IMR-90 (cell line): ENCODE measurements at regions not wholly inside any gene's neighbourhood (a gene's known extent, or its start where the extent isn't known, plus 50 kb on each side); places are given as distances from the start of the nearest gene placed in this dataset.

Experiments
- ATAC-seq: fragments of 200-7000 bp; cut with Tn5 transposase; 2 replicates; pipeline ENCODE4 v1.9.1; 2020; ENCODE audit warnings: low read depth, mild to moderate bottlenecking, moderate library complexity
- BruUV-seq: library from RNA; stranded (reverse); fragments of 400-500 nt; replicated peaks from 2 replicates; lab custom pipeline; 2021; lab: Mats Ljungman, UMichigan
- CTCF ChIA-PET: fragments of 300-600 bp; formaldehyde crosslinking; extraction: SDS; loops from one replicate; lab custom pipeline; 2021; ENCODE audit warnings: antibody characterized with exemption; lab: Yijun Ruan, JAX
- POLR2A ChIA-PET: fragments of 300-600 bp; sonication (Branson Sonifier 250); formaldehyde crosslinking; loops from one replicate; lab custom pipeline; 2022; ENCODE audit warnings: antibody characterized with exemption; ENCODE audit not compliant: unreplicated experiment; lab: Charles Lee
- DNase-seq: peaks from one replicate; pipeline ENCODE4 v3.0.0; 2013
- H2AFZ ChIP-seq: replicated peaks from 2 replicates; pipeline ENCODE3; 2013; ENCODE audit warnings: low read length, mild to moderate bottlenecking; ENCODE audit not compliant: poor library complexity
- H2AK5ac ChIP-seq: 2 replicates; pipeline ENCODE4 v1.6.1; 2013; ENCODE audit warnings: low read depth, low read length, inconsistent platforms
- H2AK9ac ChIP-seq: replicated peaks from 2 replicates; pipeline ENCODE3; 2013; ENCODE audit warnings: mild to moderate bottlenecking, low read depth, low read length, moderate library complexity; ENCODE audit not compliant: poor library complexity
- H2BK120ac ChIP-seq: 2 replicates; pipeline ENCODE4 v1.6.1; 2013; ENCODE audit warnings: low read depth, low read length, inconsistent platforms
- H2BK15ac ChIP-seq: 3 replicates; pipeline ENCODE4 v1.6.1; 2013; ENCODE audit warnings: low read depth, low read length, inconsistent platforms
- H2BK20ac ChIP-seq: 2 replicates; pipeline ENCODE4 v1.6.1; 2013; ENCODE audit warnings: low read depth, mild to moderate bottlenecking, inconsistent platforms, low read length, moderate library complexity
- H2BK5ac ChIP-seq: 2 replicates; pipeline ENCODE4 v1.6.1; 2013; ENCODE audit warnings: mild to moderate bottlenecking, low read depth, low read length, inconsistent platforms; ENCODE audit not compliant: poor library complexity, severe bottlenecking
- H3K14ac ChIP-seq: replicated peaks from 2 replicates; pipeline ENCODE4 v1.6.1; 2013; ENCODE audit warnings: low read depth, low read length, inconsistent platforms
- H3K18ac ChIP-seq: 2 replicates; pipeline ENCODE4 v1.6.1; 2013; ENCODE audit warnings: low read depth, low read length, control low read depth
- H3K23ac ChIP-seq: 2 replicates; pipeline ENCODE4 v1.6.1; 2013; ENCODE audit warnings: low read depth, low read length, inconsistent platforms
- H3K27ac ChIP-seq: 2 replicates; pipeline ENCODE4 v1.5.1; 2013; ENCODE audit warnings: mild to moderate bottlenecking, control low read depth, low read length; ENCODE audit not compliant: insufficient read depth
- H3K27me3 ChIP-seq: 2 replicates; pipeline ENCODE4 v1.6.1; 2013; ENCODE audit warnings: low read length; ENCODE audit not compliant: control insufficient read depth, insufficient read depth
- H3K36me3 ChIP-seq: 2 replicates; pipeline ENCODE4 v1.6.1; 2013; ENCODE audit warnings: low read length, mixed read lengths; ENCODE audit not compliant: control insufficient read depth, insufficient read depth
- H3K4ac ChIP-seq: 2 replicates; pipeline ENCODE4 v1.6.1; 2013; ENCODE audit warnings: low read depth, low read length, inconsistent platforms
- H3K4me1 ChIP-seq: 2 replicates; pipeline ENCODE4 v1.6.1; 2013; ENCODE audit warnings: low read length, mixed read lengths; ENCODE audit not compliant: control insufficient read depth, insufficient read depth
- H3K4me2 ChIP-seq: 2 replicates; pipeline ENCODE4 v1.6.1; 2013; ENCODE audit warnings: low read depth, mild to moderate bottlenecking, control low read depth, low read length, moderate library complexity
- H3K4me3 ChIP-seq: 2 replicates; pipeline ENCODE4 v1.5.1; 2013; ENCODE audit warnings: low read depth, mild to moderate bottlenecking, control low read depth, low read length, moderate library complexity; ENCODE audit not compliant: insufficient read depth
- H3K56ac ChIP-seq: 2 replicates; pipeline ENCODE4 v1.6.1; 2013; ENCODE audit warnings: low read length, inconsistent platforms; ENCODE audit not compliant: insufficient read depth; ENCODE audit errors: extremely low read depth
- H3K79me1 ChIP-seq, 2 experiments: 2 replicates each; pipeline ENCODE4 v1.6.1; 2013; ENCODE audit warnings: low read length in 2 of 2, inconsistent platforms in 1 of 2, low read depth in 1 of 2
- H3K9ac ChIP-seq: 2 replicates; pipeline ENCODE4 v1.6.1; 2013; ENCODE audit warnings: low read depth, low read length, control low read depth
- H3K9me1 ChIP-seq: 2 replicates; pipeline ENCODE4 v1.6.1; 2013; ENCODE audit warnings: low read length, inconsistent platforms; ENCODE audit not compliant: insufficient read depth
- H3K9me3 ChIP-seq: 2 replicates; pipeline ENCODE4 v1.6.1; 2013; ENCODE audit warnings: low read length; ENCODE audit not compliant: control insufficient read depth, insufficient read depth
- H4K20me1 ChIP-seq: 2 replicates; pipeline ENCODE4 v1.6.1; 2013; ENCODE audit warnings: low read length, inconsistent platforms; ENCODE audit not compliant: insufficient read depth
- H4K5ac ChIP-seq: 2 replicates; pipeline ENCODE4 v1.6.1; 2013; ENCODE audit warnings: mild to moderate bottlenecking, low read depth, low read length, control low read depth
- H4K8ac ChIP-seq, 2 experiments: 2 replicates each; pipeline ENCODE4 v1.6.1; 2013; ENCODE audit warnings: low read depth in 2 of 2, low read length in 2 of 2, control low read depth in 1 of 2, inconsistent platforms in 1 of 2
- H4K91ac ChIP-seq: 2 replicates; pipeline ENCODE4 v1.6.1; 2013; ENCODE audit warnings: low read depth, low read length, inconsistent platforms; ENCODE audit not compliant: insufficient read depth
- MAFK ChIP-seq: IDR thresholded peaks from 2 replicates; pipeline ENCODE4 v1.6.1; 2012; ENCODE audit warnings: low read depth, low read length, improper control_type of control experiment
- MXI1 ChIP-seq: IDR thresholded peaks from 2 replicates; pipeline ENCODE4 v1.6.1; 2012; ENCODE audit warnings: low read depth, mild to moderate bottlenecking, low read length, moderate library complexity, borderline replicate concordance
- NFE2L2 ChIP-seq: fragments of 150-350 bp; IDR thresholded peaks from 2 replicates; pipeline ENCODE4 v1.6.1; 2016; ENCODE audit warnings: low read depth, mild to moderate bottlenecking, low read length
- RAD21 ChIP-seq: IDR thresholded peaks from 2 replicates; pipeline ENCODE4 v1.6.1; 2012; ENCODE audit warnings: low read length, improper control_type of control experiment
- SMC3 ChIP-seq: fragments of 150-350 bp; IDR thresholded peaks from 2 replicates; pipeline ENCODE4 v1.6.1; 2016; ENCODE audit warnings: low read depth, mild to moderate bottlenecking, antibody characterized with exemption, low read length, moderate library complexity
- WGBS, 2 experiments: methylation state at CpG; one replicate each; pipeline versions ENCODE4 v1.1.5 to v1.1.7; 2013; ENCODE audit warnings: missing lambda C conversion rate in 2 of 2; ENCODE audit not compliant: insufficient read length in 1 of 2; ENCODE audit errors: extremely low coverage in 2 of 2; 5-methylcytosine and 5-hydroxymethylcytosine counted together
- dilution Hi-C: fragments of 300-500 bp; cut with HindIII; formaldehyde crosslinking; loops from one replicate; pipeline ENCODE4 v1.14.3; 2018; ENCODE audit warnings: low sequenced_read_pairs; ENCODE audit not compliant: unreplicated experiment
- in situ Hi-C: fragments of 300-500 bp; cut with MboI; formaldehyde crosslinking; loops from 3 replicates; pipeline ENCODE4 v1.14.3; 2019; ENCODE audit warnings: low sequenced_read_pairs, inconsistent platforms, mixed read lengths
- intact Hi-C: fragments of 100-400 bp; cut with micrococcal nuclease; formaldehyde crosslinking; loops from 2 replicates; pipeline ENCODE4 v1.10.0; 2022

DNA sequence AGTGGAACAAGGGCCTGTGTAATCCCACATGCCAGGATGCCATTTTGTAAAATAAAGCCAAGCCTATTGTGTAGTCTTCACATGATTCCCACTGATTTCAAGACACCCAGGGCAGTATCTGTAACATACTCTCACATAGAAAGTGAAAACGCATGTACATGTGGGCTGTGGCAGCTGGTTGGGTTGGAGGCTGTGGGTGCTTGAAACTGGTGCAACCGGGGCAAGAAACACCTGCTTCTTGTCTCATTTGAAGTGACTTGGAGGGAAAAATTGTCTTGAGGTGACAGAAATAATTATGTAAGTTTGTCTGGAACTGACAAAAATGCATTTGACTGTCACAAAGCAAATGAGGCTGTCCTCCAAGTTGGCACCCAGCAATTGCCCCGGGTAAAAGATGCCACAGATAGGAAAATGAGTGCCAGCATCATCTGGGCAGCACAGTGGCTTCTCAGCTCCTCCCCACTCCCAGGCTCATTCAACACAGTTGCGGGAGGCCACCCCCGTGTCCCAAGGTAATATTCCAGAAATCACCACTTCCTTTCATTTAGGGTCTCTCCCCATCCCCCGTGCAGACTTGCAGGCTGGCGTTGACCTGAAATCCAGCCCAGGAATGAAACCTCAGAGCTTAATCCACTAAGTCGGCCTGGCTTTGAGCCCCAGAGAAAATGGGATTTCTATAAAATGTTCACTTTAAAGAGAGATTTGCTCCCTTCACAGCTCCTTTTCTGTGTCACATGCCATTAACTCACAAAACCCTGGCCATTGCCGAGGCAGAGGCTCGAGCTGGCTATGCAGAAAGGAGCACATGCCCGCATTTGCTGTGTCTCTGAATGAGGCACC, 293.9 kb upstream of the PARD3B start:
- ATAC-seq: no peak
- Histone ChIP-seq H2BK20ac (no peak overlapping the region), H3K56ac (no peak overlapping the region), H3K79me1 (no peaks in the 10 kb centered on the region), H4K5ac (no peak overlapping the region), H2BK15ac (no peak overlapping the region), H3K4me2 (no peak overlapping the region), H3K14ac (no peak overlapping the region), H3K27me3 (peaks cover 24% of the 10 kb centered on the region), H3K9ac (no peak overlapping the region), H3K18ac (no peak overlapping the region), H2AK5ac (no peak overlapping the region), H3K9me3 (no peaks in the 10 kb centered on the region; the same call in 1 of the 2 replicates), H4K91ac (no peak overlapping the region), H2AK9ac (no peak overlapping the region), H3K4me3 (no peak overlapping the region), H3K9me1 (no peaks in the 10 kb centered on the region), H3K4me1 (no peaks in the 10 kb centered on the region), H2BK120ac (no peak overlapping the region), H3K4ac (no peak overlapping the region), H2BK5ac (no peak overlapping the region), H2AFZ (no peak overlapping the region), H3K23ac (no peak overlapping the region), H3K36me3 (no peaks in the 10 kb centered on the region), H4K8ac (no peak overlapping the region), H4K20me1 (no peaks in the 10 kb centered on the region), H3K27ac (no peak overlapping the region)
- BruUV-seq: no TSS peak
- dilution Hi-C loops (no loop called here), in situ Hi-C loops (loop anchor here (25.0 kb wide), 1 partner anchor 1661 kb away; no protein-coding TSS in a partner anchor), intact Hi-C loops (no loop called here)
- DNase-seq: no peak
- TF ChIP-seq RAD21 (no peak), SMC3 (no peak), NFE2L2 (no peak), MAFK (no peak), MXI1 (no peak)
- WGBS, 2 experiments: 84% methylated on average over 4 of the region's 11 CpGs; no CpG with 5 or more reads in 1 of the 2 experiments
- POLR2A ChIA-PET: no interaction called here
- CTCF ChIA-PET: interaction anchor here (1.6 kb wide), 1 partner anchor 9 kb away, joined by 6 read pairs; no protein-coding TSS in a partner anchor
